ENCODE measurements at regions not wholly inside any gene's neighbourhood (a gene's known extent, or its start where the extent isn't known, plus 50 kb on each side); places are given as distances from the start of the nearest gene placed in this dataset.

- no peak for TF ChIP-seq CTCF (IDR thresholded peaks at IDR 0.05)
- no peak for TF ChIP-seq POLR2AphosphoS5 (IDR thresholded peaks at IDR 0.05)
Observed at GRCh38 chr15:93895976-93896770, 335.2 kb upstream of the MCTP2 start.
